Neural cell (in vitro differentiated cells): ENCODE measurements at regions not wholly inside any gene's neighbourhood (a gene's known extent, or its start where the extent isn't known, plus 50 kb on each side); places are given as distances from the start of the nearest gene placed in this dataset.

Experiments used
- H2AFZ ChIP-seq: fragments of 200-600, 300-800 bp; sonication (generic), shearing (Covaris generic); 2 replicates; pipeline ENCODE4 v1.6.0; 2014; ENCODE audit warnings: low read depth, mild to moderate bottlenecking, antibody characterized with exemption, low read length, moderate library complexity
- H3F3A ChIP-seq: fragments of 200-600 bp; shearing (Covaris generic); 2 replicates; pipeline ENCODE4 v1.6.1; 2016; ENCODE audit warnings: mild to moderate bottlenecking, moderate library complexity, mixed read lengths, antibody characterized with exemption, low read length; ENCODE audit not compliant: insufficient read depth, poor library complexity, severe bottlenecking
- H3K27ac ChIP-seq: fragments of 200-600, 300-800 bp; sonication (generic), shearing (Covaris generic); 2 replicates; pipeline ENCODE4 v1.5.1; 2014; ENCODE audit warnings: mild to moderate bottlenecking, low read length, moderate library complexity
- H3K27me3 ChIP-seq: fragments of 300-800, 200-600 bp; sonication (generic), shearing (Covaris generic); 2 replicates; pipeline ENCODE4 v1.6.0; 2014; ENCODE audit warnings: mild to moderate bottlenecking, low read depth, low read length, moderate library complexity; ENCODE audit not compliant: insufficient read depth
- H3K36me3 ChIP-seq: fragments of 300-800, 200-600 bp; sonication (generic), shearing (Covaris generic); 2 replicates; pipeline ENCODE4 v1.5.1; 2014; ENCODE audit warnings: mild to moderate bottlenecking, antibody characterized with exemption, low read length, moderate library complexity; ENCODE audit not compliant: insufficient read depth
- H3K4me2 ChIP-seq: fragments of 300-800, 200-600 bp; sonication (generic), shearing (Covaris generic); 2 replicates; pipeline ENCODE4 v1.6.0; 2014; ENCODE audit warnings: mild to moderate bottlenecking, low read length
- H3K4me3 ChIP-seq: fragments of 300-800, 200-600 bp; sonication (generic), shearing (Covaris generic); 2 replicates; pipeline ENCODE4 v1.5.1; 2014; ENCODE audit warnings: mild to moderate bottlenecking, low read length, moderate library complexity
- H3K79me2 ChIP-seq: fragments of 200-600 bp; shearing (Covaris generic); replicated peaks from 2 replicates; pipeline ENCODE4 v1.6.0; 2014; ENCODE audit warnings: mild to moderate bottlenecking, low read length, moderate library complexity; ENCODE audit not compliant: insufficient read depth
- H3K9ac ChIP-seq: fragments of 300-800, 200-600 bp; sonication (generic), shearing (Covaris generic); 2 replicates; pipeline ENCODE4 v1.6.1; 2016; ENCODE audit warnings: mild to moderate bottlenecking, low read length, mixed read lengths
- H3K9me2 ChIP-seq: fragments of 200-600 bp; shearing (Covaris generic); 2 replicates; pipeline ENCODE4 v1.6.1; 2016; ENCODE audit warnings: mild to moderate bottlenecking, low read length, mixed read lengths; ENCODE audit not compliant: insufficient read depth
- H3K9me3 ChIP-seq: fragments of 200-600, 300-800 bp; sonication (generic), shearing (Covaris generic); 2 replicates; pipeline ENCODE4 v1.6.1; 2016; ENCODE audit warnings: mild to moderate bottlenecking, mixed run types, low read length, moderate library complexity, mixed read lengths
- H4K20me1 ChIP-seq: fragments of 200-600 bp; shearing (Covaris generic); 2 replicates; pipeline ENCODE4 v1.6.1; 2016; ENCODE audit warnings: mild to moderate bottlenecking, mixed run types; ENCODE audit not compliant: insufficient read depth
- CTCF ChIP-seq: fragments of 450-650 bp; IDR thresholded peaks from 2 replicates; pipeline ENCODE4 v1.5.1; 2014; ENCODE audit warnings: antibody characterized with exemption, mild to moderate bottlenecking, moderate library complexity; ENCODE audit not compliant: poor library complexity, severe bottlenecking
- EP300 ChIP-seq: fragments of 450-650 bp; conservative IDR thresholded peaks from 2 replicates; pipeline ENCODE4 v1.6.1; 2014; ENCODE audit warnings: antibody characterized with exemption, mild to moderate bottlenecking, moderate library complexity; ENCODE audit not compliant: poor library complexity, severe bottlenecking
- EZH2 ChIP-seq: fragments of 200-600, 300-800 bp; shearing (Covaris generic), sonication (generic); IDR thresholded peaks from 2 replicates; pipeline ENCODE4 v1.6.1; 2014; ENCODE audit warnings: antibody characterized with exemption, low read length, borderline replicate concordance, mild to moderate bottlenecking; ENCODE audit not compliant: insufficient read depth, poor library complexity, severe bottlenecking
- MXI1 ChIP-seq: fragments of 450-650 bp; conservative IDR thresholded peaks from 2 replicates; pipeline ENCODE4 v1.6.1; 2014; ENCODE audit warnings: antibody characterized with exemption, mild to moderate bottlenecking; ENCODE audit not compliant: poor library complexity, severe bottlenecking
- POLR2AphosphoS5 ChIP-seq: IDR thresholded peaks from 2 replicates; pipeline ENCODE4 v1.6.1; 2012
- RAD21 ChIP-seq: fragments of 450-650 bp; conservative IDR thresholded peaks from 2 replicates; pipeline ENCODE4 v1.6.1; 2014; ENCODE audit warnings: antibody characterized with exemption, mild to moderate bottlenecking, moderate library complexity
- REST ChIP-seq: IDR thresholded peaks from 2 replicates; pipeline ENCODE4 v1.6.1; 2012; ENCODE audit warnings: borderline replicate concordance
- SMC3 ChIP-seq: fragments of 450-650 bp; conservative IDR thresholded peaks from 2 replicates; pipeline ENCODE4 v1.6.1; 2014; ENCODE audit warnings: antibody characterized with exemption, mild to moderate bottlenecking, moderate library complexity; ENCODE audit not compliant: poor library complexity
- TAF1 ChIP-seq: IDR thresholded peaks from 2 replicates; pipeline ENCODE4 v1.6.1; 2012; ENCODE audit warnings: low read depth

- Histone ChIP-seq H3K79me2 (no peaks in the 10 kb centered on the region), H3K9me2 (no peaks in the 10 kb centered on the region), H2AFZ (no peak overlapping the region), H3K4me2 (no peak overlapping the region), H4K20me1 (no peaks in the 10 kb centered on the region), H3K9ac (no peak overlapping the region), H3K27me3 (no peaks in the 10 kb centered on the region), H3F3A (no peaks in the 10 kb centered on the region), H3K9me3 (no peaks in the 10 kb centered on the region), H3K36me3 (no peaks in the 10 kb centered on the region), H3K4me3 (no peak overlapping the region), H3K27ac (no peak overlapping the region)
- no peak for TF ChIP-seq SMC3
- no peak for TF ChIP-seq EZH2
- TF ChIP-seq TAF1, result no peak
- TF ChIP-seq MXI1, result no peak
- no peak for TF ChIP-seq POLR2AphosphoS5
- TF ChIP-seq CTCF, result no peak
- no peak for TF ChIP-seq EP300
- TF ChIP-seq REST, result no peak
- TF ChIP-seq RAD21, result no peak
Measured at GRCh38 chr5:123864578-123864977, 352.6 kb downstream of the CSNK1G3 start.

GRCh38 chr5:123858938-123859337 is 347.0 kb downstream of the CSNK1G3 start:
- H3K79me2 ChIP-seq, result no peaks in the 10 kb centered on the region
- no peak overlapping the region for H3K27ac ChIP-seq
- H2AFZ ChIP-seq, result no peak overlapping the region
- H3K27me3 ChIP-seq, result no peaks in the 10 kb centered on the region
- H3F3A ChIP-seq, result no peaks in the 10 kb centered on the region
- H3K9me3 ChIP-seq, result no peaks in the 10 kb centered on the region
- no peak overlapping the region for H3K9ac ChIP-seq
- no peak overlapping the region for H3K4me2 ChIP-seq
- TF ChIP-seq RAD21 (no peak), POLR2AphosphoS5 (no peak), SMC3 (no peak), REST (no peak), MXI1 (no peak), TAF1 (no peak), EP300 (no peak), EZH2 (no peak), CTCF (no peak)
- no peak overlapping the region for H3K4me3 ChIP-seq
- H3K36me3 ChIP-seq, result no peaks in the 10 kb centered on the region
- H4K20me1 ChIP-seq, result no peaks in the 10 kb centered on the region
- no peaks in the 10 kb centered on the region for H3K9me2 ChIP-seq
